Activated T-cell treated with anti-CD3 and anti-CD28 coated beads, Interleukin-2, amount 50 U/mL, for 72 hours (primary cell): ENCODE measurements at regions not wholly inside any gene's neighbourhood (a gene's known extent, or its start where the extent isn't known, plus 50 kb on each side); places are given as distances from the start of the nearest gene placed in this dataset.
"Not testable (repeated sequence)": the region's sequence is repeated elsewhere in the genome, so short reads cannot be mapped to it uniquely, and the experiment has no call there.

Experiments used
- ATAC-seq, 2 donors: fragments of 150-1000 bp; cut with Tn5 transposase; replicated peaks in 1 of 2; 2 replicates each; pipeline ENCODE4 v1.10.0; 2021; ENCODE audit warnings: moderate library complexity in 2 of 2, mild to moderate bottlenecking in 1 of 2
- DNase-seq, 2 donors: peaks; one replicate each; pipeline ENCODE4 v3.0.0; 2021 to 2022; ENCODE audit warnings: mixed read lengths in 1 of 2
- H3K27ac Mint-ChIP-seq: one replicate; pipeline ENCODE4 v1.8.0; 2022; ENCODE audit warnings: mild to moderate bottlenecking, moderate library complexity, mixed read lengths
- H3K27me3 Mint-ChIP-seq: one replicate; pipeline ENCODE4 v1.8.0; 2022; ENCODE audit warnings: low read depth, mixed read lengths
- H3K36me3 Mint-ChIP-seq, 2 donors: one replicate each; pipeline ENCODE4 v1.8.0; 2022; ENCODE audit warnings: mixed read lengths in 2 of 2, mild to moderate bottlenecking in 1 of 2; ENCODE audit not compliant: insufficient read depth in 2 of 2
- H3K4me1 Mint-ChIP-seq: one replicate; pipeline ENCODE4 v1.8.0; 2022; ENCODE audit warnings: low read depth, mixed read lengths
- H3K4me3 Mint-ChIP-seq, 2 donors: one replicate each; pipeline ENCODE4 v1.8.0; 2022; ENCODE audit warnings: mild to moderate bottlenecking in 2 of 2, mixed read lengths in 2 of 2, moderate library complexity in 2 of 2
- H3K9me3 Mint-ChIP-seq, 2 donors: one replicate each; pipeline ENCODE4 v1.8.0; 2022; ENCODE audit warnings: mixed read lengths in 2 of 2

GRCh38 chr17:79560527-79560926 is 50.3 kb downstream of the RBFOX3 start:
- Mint-ChIP-seq H3K27me3 (peaks cover 29% of the 10 kb centered on the region), H3K4me1 (no peaks in the 10 kb centered on the region), H3K4me3 (no peak overlapping the region), H3K36me3 (peaks cover 0 to 2% of the 10 kb centered on the region in 2 donors), H3K27ac (no peak overlapping the region), H3K9me3 (peaks cover 3 to 4% of the 10 kb centered on the region in 2 donors)
- DNase-seq (no peak), ATAC-seq (no peak)

- Mint-ChIP-seq H3K27ac (no peak overlapping the region), H3K9me3 (peaks cover 6 to 8% of the 10 kb centered on the region in 2 donors), H3K36me3 (peaks cover 0 to 4% of the 10 kb centered on the region in 2 donors)
These were observed 51.6 kb downstream of the RBFOX3 start for GRCh38 chr17:79559111-79559887.

GRCh38 chr17:79558091-79558900 is 52.6 kb downstream of the RBFOX3 start:
- H3K4me3 Mint-ChIP-seq = no peak overlapping the region
- H3K4me1 Mint-ChIP-seq = no peaks in the 10 kb centered on the region
- H3K9me3 Mint-ChIP-seq = peaks cover 6 to 8% of the 10 kb centered on the region in 2 donors
- DNase-seq = no peak
- peaks cover 25% of the 10 kb centered on the region for H3K27me3 Mint-ChIP-seq
- no peak for ATAC-seq
- peaks cover 0 to 4% of the 10 kb centered on the region in 2 donors for H3K36me3 Mint-ChIP-seq
- no peak overlapping the region for H3K27ac Mint-ChIP-seq

More at GRCh38 chr17:79559111-79559887, 51.6 kb downstream of the RBFOX3 start:
- H3K27me3 Mint-ChIP-seq = peaks cover 32% of the 10 kb centered on the region
- ATAC-seq (no peak), DNase-seq (no peak)
- H3K4me1 Mint-ChIP-seq = no peaks in the 10 kb centered on the region
- no peak overlapping the region for H3K4me3 Mint-ChIP-seq

- Mint-ChIP-seq H3K9me3 (peaks cover 6 to 8% of the 10 kb centered on the region in 2 donors), H3K36me3 (peaks cover 0 to 4% of the 10 kb centered on the region in 2 donors), H3K27me3 (peaks cover 23% of the 10 kb centered on the region), H3K27ac (no peak overlapping the region), H3K4me3 (no peak overlapping the region), H3K4me1 (no peaks in the 10 kb centered on the region)
- DNase-seq = no peak
- no peak for ATAC-seq
These were observed 53.4 kb downstream of the RBFOX3 start for GRCh38 chr17:79557276-79558090.

GRCh38 chr17:79556271-79556670 is 54.6 kb downstream of the RBFOX3 start:
- Mint-ChIP-seq H3K27ac (peak overlapping the region; percentile 73), H3K4me3 (peak overlapping the region in 1 of 2 donors; percentile 20), H3K9me3 (peaks cover 6 to 8% of the 10 kb centered on the region in 2 donors), H3K4me1 (no peaks in the 10 kb centered on the region), H3K36me3 (peaks cover 0 to 4% of the 10 kb centered on the region in 2 donors), H3K27me3 (peaks cover 23% of the 10 kb centered on the region)
- DNase-seq = no peak
- ATAC-seq = no peak

GRCh38 chr17:79555543-79555942 is 55.3 kb downstream of the RBFOX3 start:
- Mint-ChIP-seq H3K27me3 (peaks cover 23% of the 10 kb centered on the region), H3K4me3 (no peak overlapping the region), H3K9me3 (peaks cover 6 to 8% of the 10 kb centered on the region in 2 donors), H3K27ac (no peak overlapping the region), H3K4me1 (no peaks in the 10 kb centered on the region), H3K36me3 (peaks cover 0 to 4% of the 10 kb centered on the region in 2 donors)
- DNase-seq = no peak
- no peak for ATAC-seq

- ATAC-seq, DNase-seq, H3K4me1 Mint-ChIP-seq, H3K27ac Mint-ChIP-seq, H3K9me3 Mint-ChIP-seq, H3K36me3 Mint-ChIP-seq, H3K4me3 Mint-ChIP-seq: not testable (repeated sequence)
- H3K27me3 Mint-ChIP-seq = peaks cover 20% of the 10 kb centered on the region
These were observed 56.5 kb downstream of the RBFOX3 start for GRCh38 chr17:79554346-79554745.

- Mint-ChIP-seq H3K4me3 (no peak overlapping the region), H3K4me1 (no peaks in the 10 kb centered on the region), H3K36me3 (peaks cover 0 to 4% of the 10 kb centered on the region in 2 donors), H3K9me3 (peaks cover 6 to 8% of the 10 kb centered on the region in 2 donors), H3K27ac (no peak overlapping the region), H3K27me3 (peaks cover 12% of the 10 kb centered on the region)
- ATAC-seq = no peak
- no peak for DNase-seq
These were observed 58.0 kb downstream of the RBFOX3 start for GRCh38 chr17:79552824-79553223.

- DNase-seq (no peak), ATAC-seq (no peak)
- Mint-ChIP-seq H3K36me3 (peaks cover 0 to 4% of the 10 kb centered on the region in 2 donors), H3K27ac (no peak overlapping the region), H3K9me3 (peaks cover 6 to 8% of the 10 kb centered on the region in 2 donors), H3K27me3 (peaks cover 7% of the 10 kb centered on the region), H3K4me3 (no peak overlapping the region), H3K4me1 (no peaks in the 10 kb centered on the region)
These were observed 58.4 kb downstream of the RBFOX3 start for GRCh38 chr17:79552405-79552804.

- H3K4me3 Mint-ChIP-seq = no peak overlapping the region
- ATAC-seq = no peak
- H3K4me1 Mint-ChIP-seq = no peaks in the 10 kb centered on the region
- H3K27me3 Mint-ChIP-seq = no peaks in the 10 kb centered on the region
- no peak overlapping the region for H3K27ac Mint-ChIP-seq
- no peaks in the 10 kb centered on the region for H3K9me3 Mint-ChIP-seq
- DNase-seq = no peak
- H3K36me3 Mint-ChIP-seq = no peaks in the 10 kb centered on the region
These were observed 61.5 kb downstream of the RBFOX3 start for GRCh38 chr17:79549141-79549915.

GRCh38 chr17:79548116-79548515 is 62.7 kb downstream of the RBFOX3 start:
- H3K27me3 Mint-ChIP-seq = no peaks in the 10 kb centered on the region
- ATAC-seq (no peak), DNase-seq (no peak)
- H3K9me3 Mint-ChIP-seq = no peaks in the 10 kb centered on the region
- H3K27ac Mint-ChIP-seq = no peak overlapping the region
- no peaks in the 10 kb centered on the region for H3K4me1 Mint-ChIP-seq
- no peaks in the 10 kb centered on the region for H3K36me3 Mint-ChIP-seq
- H3K4me3 Mint-ChIP-seq = no peak overlapping the region

- Mint-ChIP-seq H3K4me1 (no peaks in the 10 kb centered on the region), H3K4me3 (no peak overlapping the region), H3K27me3 (no peaks in the 10 kb centered on the region), H3K36me3 (no peaks in the 10 kb centered on the region), H3K9me3 (no peaks in the 10 kb centered on the region), H3K27ac (no peak overlapping the region)
- ATAC-seq (no peak), DNase-seq (no peak)
These were observed 63.3 kb downstream of the RBFOX3 start for GRCh38 chr17:79547586-79547985.
